GM10248 (cell line): ENCODE measurements at regions not wholly inside any gene's neighbourhood (a gene's known extent, or its start where the extent isn't known, plus 50 kb on each side); places are given as distances from the start of the nearest gene placed in this dataset.

Experiments
- CTCF ChIA-PET: fragments of 300-600 bp; sonication (Branson Sonifier 250); formaldehyde crosslinking; extraction: SDS; loops from one replicate; lab custom pipeline; 2021; ENCODE audit warnings: antibody characterized with exemption; lab: Yijun Ruan, JAX
- POLR2A ChIA-PET: fragments of 350-650 bp; sonication (Branson Sonifier 250); formaldehyde crosslinking; extraction: SDS; loops from one replicate; lab custom pipeline; 2020; ENCODE audit warnings: antibody characterized with exemption; lab: Yijun Ruan, JAX
- DNase-seq: peaks from one replicate; pipeline ENCODE4 v3.0.0; 2012; ENCODE audit errors: extremely low spot score
- CTCF ChIP-seq: IDR thresholded peaks from 2 replicates; pipeline ENCODE4 v1.5.1; 2012; ENCODE audit warnings: mild to moderate bottlenecking, low read depth; ENCODE audit errors: extremely low read depth, missing control alignments, control extremely low read depth

- ChIA-PET POLR2A (no interaction called here), CTCF (interaction anchor here (1.4 kb wide), 1 partner anchor 23 kb away, joined by 3 read pairs; no protein-coding TSS in a partner anchor)
- no peak for DNase-seq
- TF ChIP-seq CTCF, result no peak
These were observed 79.0 kb upstream of the OGFRL1 start for GRCh38 chr6:71209626-71210025.

GRCh38 chr6:71211799-71212198 lies 76.8 kb upstream of the OGFRL1 start:
- POLR2A ChIA-PET, result no interaction called here

GRCh38 chr6:71220466-71220865 lies 68.1 kb upstream of the OGFRL1 start:
- POLR2A ChIA-PET, result no interaction called here
- CTCF ChIA-PET, result no interaction called here
- no peak for TF ChIP-seq CTCF
- no peak for DNase-seq

More at GRCh38 chr6:71211799-71212198, 76.8 kb upstream of the OGFRL1 start:
- no peak for TF ChIP-seq CTCF
- DNase-seq, result no peak
- CTCF ChIA-PET, result interaction anchor here (1.4 kb wide), 1 partner anchor 21 kb away, joined by 3 read pairs; no protein-coding TSS in a partner anchor

GRCh38 chr6:71222671-71223070 lies 65.9 kb upstream of the OGFRL1 start:
- no peak for DNase-seq
- ChIA-PET CTCF (no interaction called here), POLR2A (interaction anchor here (0.6 kb wide), 1 partner anchor 927 kb away, joined by 3 read pairs; no protein-coding TSS in a partner anchor)
- TF ChIP-seq CTCF, result no peak

- POLR2A ChIA-PET, result no interaction called here
These were observed 64.6 kb upstream of the OGFRL1 start for GRCh38 chr6:71224011-71224410.

GRCh38 chr6:71226151-71226550 lies 62.5 kb upstream of the OGFRL1 start:
- TF ChIP-seq CTCF, result no peak
- ChIA-PET POLR2A (no interaction called here), CTCF (interaction anchor here (1.6 kb wide), 1 partner anchor 24 kb away, joined by 3 read pairs; no protein-coding TSS in a partner anchor)
- no peak for DNase-seq

More at GRCh38 chr6:71224011-71224410, 64.6 kb upstream of the OGFRL1 start:
- DNase-seq, result no peak
- CTCF ChIA-PET, result no interaction called here
- TF ChIP-seq CTCF, result no peak
